Activated B cell treated with CpG ODN at 0.5 μM for 24 hours (primary cell): ENCODE measurements at regions not wholly inside any gene's neighbourhood (a gene's known extent, or its start where the extent isn't known, plus 50 kb on each side); places are given as distances from the start of the nearest gene placed in this dataset.

ENCODE experiments used
- ATAC-seq: fragments of 200-7000 bp; cut with Tn5 transposase; one replicate; pipeline ENCODE4 v1.10.0; 2021; ENCODE audit warnings: low read depth, mild to moderate bottlenecking, moderate library complexity
- CTCF ChIA-PET: fragments of 350-600 bp; sonication (Branson Sonifier 250); formaldehyde crosslinking; loops from one replicate; lab custom pipeline; 2021; ENCODE audit warnings: antibody characterized with exemption; lab: Charles Lee
- POLR2A ChIA-PET: fragments of 350-600 bp; sonication (Branson Sonifier 250); formaldehyde crosslinking; loops from one replicate; lab custom pipeline; 2021; ENCODE audit warnings: antibody characterized with exemption; lab: Charles Lee
- DNase-seq: peaks from one replicate; pipeline ENCODE4 v3.0.0; 2022
- H3K27ac Mint-ChIP-seq: one replicate; pipeline ENCODE4 v1.8.0; 2020; ENCODE audit warnings: mixed read lengths
- H3K27me3 Mint-ChIP-seq: one replicate; pipeline ENCODE4 v1.8.0; 2021; ENCODE audit warnings: mixed read lengths
- H3K36me3 Mint-ChIP-seq: one replicate; pipeline ENCODE4 v1.8.0; 2021; ENCODE audit warnings: low read depth, mixed read lengths
- H3K4me1 Mint-ChIP-seq: one replicate; pipeline ENCODE4 v1.8.0; 2021; ENCODE audit warnings: mixed read lengths
- H3K4me3 Mint-ChIP-seq: one replicate; pipeline ENCODE4 v1.8.0; 2020; ENCODE audit warnings: mild to moderate bottlenecking, mixed read lengths
- H3K9me3 Mint-ChIP-seq: one replicate; pipeline ENCODE4 v1.8.0; 2020; ENCODE audit warnings: mixed read lengths
- CTCF ChIP-seq: fragments of 200-600 bp; IDR thresholded peaks from one replicate; pipeline ENCODE4 v1.8.0; 2022; ENCODE audit warnings: antibody characterized with exemption, mild to moderate bottlenecking
- intact Hi-C: fragments of 100-400 bp; cut with micrococcal nuclease; formaldehyde crosslinking; loops from one replicate; pipeline ENCODE4 v1.15.1; 2024

- H3K4me1 Mint-ChIP-seq: no peaks in the 10 kb centered on the region
- H3K36me3 Mint-ChIP-seq: no peaks in the 10 kb centered on the region
- no peak overlapping the region for H3K27ac Mint-ChIP-seq
- ChIA-PET POLR2A (no interaction called here), CTCF (no interaction called here)
- no peaks in the 10 kb centered on the region for H3K27me3 Mint-ChIP-seq
- H3K4me3 Mint-ChIP-seq: no peak overlapping the region
- DNase-seq: no peak
- no peak for ATAC-seq
- intact Hi-C loops: no loop called here
- no peak for TF ChIP-seq CTCF
- H3K9me3 Mint-ChIP-seq: peaks cover 10% of the 10 kb centered on the region
Observed at GRCh38 chr9:26471261-26471660, 421.3 kb downstream of the CAAP1 start.

GRCh38 chr9:26470284-26470683 is 422.3 kb downstream of the CAAP1 start:
- no peaks in the 10 kb centered on the region for H3K4me1 Mint-ChIP-seq
- TF ChIP-seq CTCF: no peak
- no peak for DNase-seq
- ATAC-seq: no peak
- CTCF ChIA-PET: no interaction called here
- no peaks in the 10 kb centered on the region for H3K27me3 Mint-ChIP-seq
- H3K27ac Mint-ChIP-seq: no peak overlapping the region
- no peak overlapping the region for H3K4me3 Mint-ChIP-seq
- POLR2A ChIA-PET: no interaction called here
- intact Hi-C loops: no loop called here
- peaks cover 12% of the 10 kb centered on the region for H3K9me3 Mint-ChIP-seq
- no peaks in the 10 kb centered on the region for H3K36me3 Mint-ChIP-seq

GRCh38 chr9:26463837-26464236 is 428.8 kb downstream of the CAAP1 start:
- TF ChIP-seq CTCF: no peak
- ChIA-PET CTCF (no interaction called here), POLR2A (no interaction called here)
- no peaks in the 10 kb centered on the region for H3K36me3 Mint-ChIP-seq
- H3K27me3 Mint-ChIP-seq: no peaks in the 10 kb centered on the region
- H3K9me3 Mint-ChIP-seq: peaks cover 6% of the 10 kb centered on the region
- DNase-seq (no peak), ATAC-seq (no peak)
- no peak overlapping the region for H3K4me3 Mint-ChIP-seq
- intact Hi-C loops: no loop called here
- H3K27ac Mint-ChIP-seq: no peak overlapping the region
- no peaks in the 10 kb centered on the region for H3K4me1 Mint-ChIP-seq

- no peak overlapping the region for H3K27ac Mint-ChIP-seq
- CTCF ChIA-PET: no interaction called here
- peaks cover 6% of the 10 kb centered on the region for H3K9me3 Mint-ChIP-seq
- no peaks in the 10 kb centered on the region for H3K27me3 Mint-ChIP-seq
- H3K4me3 Mint-ChIP-seq: no peak overlapping the region
- no peaks in the 10 kb centered on the region for H3K4me1 Mint-ChIP-seq
- no peak for DNase-seq
- TF ChIP-seq CTCF: no peak
- intact Hi-C loops: no loop called here
- POLR2A ChIA-PET: no interaction called here
- no peaks in the 10 kb centered on the region for H3K36me3 Mint-ChIP-seq
- ATAC-seq: no peak
Observed at GRCh38 chr9:26462751-26463150, 429.9 kb downstream of the CAAP1 start.

GRCh38 chr9:26462213-26462612 is 430.4 kb downstream of the CAAP1 start:
- DNase-seq (no peak), ATAC-seq (no peak)
- no peak for TF ChIP-seq CTCF
- CTCF ChIA-PET: no interaction called here
- intact Hi-C loops: no loop called here
- Mint-ChIP-seq H3K4me1 (no peaks in the 10 kb centered on the region), H3K9me3 (peaks cover 6% of the 10 kb centered on the region), H3K27ac (no peak overlapping the region), H3K36me3 (no peaks in the 10 kb centered on the region), H3K4me3 (no peak overlapping the region), H3K27me3 (no peaks in the 10 kb centered on the region)
- POLR2A ChIA-PET: no interaction called here
